ENCODE measurements at regions not wholly inside any gene's neighbourhood (a gene's known extent, or its start where the extent isn't known, plus 50 kb on each side); places are given as distances from the start of the nearest gene placed in this dataset.

GRCh38 chr7:35747611-35748010 is 52.7 kb upstream of the HERPUD2 start:
- H3K9me3 Mint-ChIP-seq, result peaks cover 7% of the 10 kb centered on the region
- H3K36me3 Mint-ChIP-seq, result peaks cover under 1% of the 10 kb centered on the region
- H3K27me3 Mint-ChIP-seq (ENCODE audit: low read depth), result no peaks in the 10 kb centered on the region
- no peak for DNase-seq (ENCODE audit: low spot score in 2 of 2, unreplicated experiment in 2 of 2)
- no peak overlapping the region for H3K4me3 Mint-ChIP-seq
- TF ChIP-seq CTCF (IDR thresholded peaks at IDR 0.05; ENCODE audit: unreplicated experiment), result no peak
- peaks cover 27% of the 10 kb centered on the region for H3K4me1 Mint-ChIP-seq
- H3K27ac Mint-ChIP-seq, result peak overlapping the region; percentile 84

GRCh38 chr7:35748371-35748770 is 52.5 kb upstream of the SEPTIN7 start:
- no peak for TF ChIP-seq CTCF (IDR thresholded peaks at IDR 0.05; ENCODE audit: unreplicated experiment)
- H3K4me3 Mint-ChIP-seq, result no peak overlapping the region
- peak overlapping the region; percentile 84 for H3K27ac Mint-ChIP-seq
- peaks cover 27% of the 10 kb centered on the region for H3K4me1 Mint-ChIP-seq
- H3K27me3 Mint-ChIP-seq (ENCODE audit: low read depth), result no peaks in the 10 kb centered on the region
- DNase-seq (ENCODE audit: low spot score in 2 of 2, unreplicated experiment in 2 of 2), result no peak
- H3K9me3 Mint-ChIP-seq, result peaks cover 6% of the 10 kb centered on the region
- H3K36me3 Mint-ChIP-seq, result no peaks in the 10 kb centered on the region

GRCh38 chr7:35749556-35749955 is 51.3 kb upstream of the SEPTIN7 start:
- no peak for TF ChIP-seq CTCF (IDR thresholded peaks at IDR 0.05; ENCODE audit: unreplicated experiment)
- no peaks in the 10 kb centered on the region for H3K9me3 Mint-ChIP-seq
- H3K36me3 Mint-ChIP-seq, result no peaks in the 10 kb centered on the region
- H3K27me3 Mint-ChIP-seq (ENCODE audit: low read depth), result no peaks in the 10 kb centered on the region
- no peak overlapping the region for H3K4me3 Mint-ChIP-seq
- no peak overlapping the region for H3K27ac Mint-ChIP-seq
- H3K4me1 Mint-ChIP-seq, result peaks cover 27% of the 10 kb centered on the region
- no peak for DNase-seq (ENCODE audit: low spot score in 2 of 2, unreplicated experiment in 2 of 2)
